Keratinocyte (primary cell): ENCODE measurements at regions not wholly inside any gene's neighbourhood (a gene's known extent, or its start where the extent isn't known, plus 50 kb on each side); places are given as distances from the start of the nearest gene placed in this dataset.

Experiments used
- DNase-seq: peaks from one replicate; pipeline ENCODE4 v3.0.0-alpha.2; 2011; ENCODE audit warnings: low read depth, missing footprints, low spot score
- FAIRE-seq: peaks from 2 replicates; lab custom pipeline; 2011; peaks lifted over from hg19 to GRCh38; lab: Jason Lieb, UNC
- H2AFZ ChIP-seq: 2 replicates; pipeline ENCODE4 v1.6.0; 2012; ENCODE audit warnings: low read length, control low read depth, inconsistent platforms; ENCODE audit not compliant: control insufficient read depth
- H3K27ac ChIP-seq: 2 replicates; pipeline ENCODE4 v1.5.1; 2011; ENCODE audit warnings: low read length; ENCODE audit not compliant: control insufficient read depth, insufficient read depth
- H3K27me3 ChIP-seq: 3 replicates; pipeline ENCODE4 v1.6.0; 2011; ENCODE audit warnings: low read length; ENCODE audit not compliant: control insufficient read depth, insufficient read depth; ENCODE audit errors: extremely low read depth
- H3K36me3 ChIP-seq, 2 experiments: 2 replicates in 1 of 2; 3 replicates in 1 of 2; pipeline ENCODE4 v1.5.1; 2011; ENCODE audit warnings: low read length in 2 of 2, mild to moderate bottlenecking in 1 of 2; ENCODE audit not compliant: control insufficient read depth in 2 of 2, insufficient read depth in 2 of 2; ENCODE audit errors: extremely low read depth in 1 of 2
- H3K4me1 ChIP-seq: 3 replicates; pipeline ENCODE4 v1.5.1; 2011; ENCODE audit warnings: low read length; ENCODE audit not compliant: control insufficient read depth, insufficient read depth; ENCODE audit errors: extremely low read depth
- H3K4me2 ChIP-seq: 3 replicates; pipeline ENCODE4 v1.6.0; 2011; ENCODE audit warnings: low read depth, low read length; ENCODE audit not compliant: control insufficient read depth, insufficient read depth; ENCODE audit errors: extremely low read depth
- H3K4me3 ChIP-seq, 3 experiments: fragments of 200-600 bp in 1 of 3; sonication (generic) in 1 of 3; 2 replicates in 2 of 3; 3 replicates in 1 of 3; pipeline ENCODE4 v1.5.1; 2011 to 2016; ENCODE audit warnings: low read length in 3 of 3, mild to moderate bottlenecking in 3 of 3, control low read depth in 2 of 3, inconsistent platforms in 1 of 3, low read depth in 1 of 3, mixed read lengths in 1 of 3, mixed run types in 1 of 3, moderate library complexity in 1 of 3; ENCODE audit not compliant: control insufficient read depth in 2 of 3, insufficient read depth in 2 of 3; ENCODE audit errors: extremely low read depth in 1 of 3
- H3K79me2 ChIP-seq: 2 replicates; pipeline ENCODE4 v1.6.0; 2012; ENCODE audit warnings: low read length; ENCODE audit not compliant: control insufficient read depth, insufficient read depth
- H3K9ac ChIP-seq: 3 replicates; pipeline ENCODE4 v1.6.0; 2011; ENCODE audit warnings: low read length; ENCODE audit not compliant: control insufficient read depth, insufficient read depth; ENCODE audit errors: extremely low read depth
- H3K9me1 ChIP-seq: 3 replicates; pipeline ENCODE4 v1.6.0; 2011; ENCODE audit warnings: low read length; ENCODE audit not compliant: control insufficient read depth, insufficient read depth; ENCODE audit errors: extremely low read depth
- H3K9me3 ChIP-seq: 2 replicates; pipeline ENCODE4 v1.5.1; 2012; ENCODE audit warnings: low read depth, low read length; ENCODE audit not compliant: control insufficient read depth
- H4K20me1 ChIP-seq: 3 replicates; pipeline ENCODE4 v1.6.0; 2011; ENCODE audit warnings: low read length; ENCODE audit not compliant: control insufficient read depth, insufficient read depth; ENCODE audit errors: extremely low read depth
- EZH2 ChIP-seq: IDR thresholded peaks from one replicate; pipeline ENCODE4 v1.6.1; 2012; ENCODE audit warnings: inconsistent platforms, mild to moderate bottlenecking, low read length, moderate library complexity
- dilution Hi-C: fragments of 300-500 bp; cut with MboI; formaldehyde crosslinking; loops from one replicate; pipeline ENCODE4 v1.7.0; 2020; ENCODE audit warnings: low sequenced_read_pairs; ENCODE audit not compliant: extremely low pct_ligation_motif_present
- TF ChIP-seq, protein P1 (sequence below), 3 experiments: IDR thresholded peaks in 1 of 3; conservative IDR thresholded peaks in 1 of 3; optimal IDR thresholded peaks in 1 of 3; 2 replicates in 2 of 3; 3 replicates in 1 of 3; pipeline versions ENCODE3 to v1.5.1; 2011; ENCODE audit warnings: low read length in 3 of 3, mild to moderate bottlenecking in 3 of 3, moderate library complexity in 2 of 3, control low read depth in 1 of 3, inconsistent platforms in 1 of 3; ENCODE audit not compliant: insufficient read depth in 2 of 3; ENCODE audit errors: extremely low read depth in 1 of 3

DNA sequence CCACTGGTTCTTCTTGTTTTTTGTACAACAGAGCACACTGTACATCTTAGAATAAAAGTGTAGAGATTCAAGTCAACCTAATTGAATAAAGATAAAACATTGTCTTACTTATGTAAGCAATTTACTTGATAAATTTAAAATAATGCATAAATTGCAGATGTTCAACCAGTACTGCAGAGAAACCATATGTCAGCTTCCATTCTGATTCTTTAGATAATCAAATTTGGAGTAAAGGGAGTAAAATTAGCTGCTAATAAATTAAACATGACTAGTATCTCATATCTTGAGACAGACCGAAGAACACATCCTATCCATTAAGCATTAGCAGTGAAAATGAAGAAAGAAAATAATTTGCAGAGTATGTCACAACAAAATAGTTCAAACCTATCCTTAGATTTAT, 261.2 kb downstream of the GASK1B start:
- Histone ChIP-seq H3K4me2 (no peak overlapping the region), H3K4me3 (no peak overlapping the region), H3K27me3 (no peaks in the 10 kb centered on the region), H3K79me2 (no peaks in the 10 kb centered on the region), H3K9ac (no peak overlapping the region), H3K9me3 (no peaks in the 10 kb centered on the region), H2AFZ (no peak overlapping the region), H3K9me1 (no peaks in the 10 kb centered on the region), H3K27ac (no peak overlapping the region), H4K20me1 (no peaks in the 10 kb centered on the region), H3K36me3 (no peaks in the 10 kb centered on the region), H3K4me1 (no peaks in the 10 kb centered on the region)
- DNase-seq = no peak
- dilution Hi-C loops = no loop called here
- TF ChIP-seq, protein P1, sequence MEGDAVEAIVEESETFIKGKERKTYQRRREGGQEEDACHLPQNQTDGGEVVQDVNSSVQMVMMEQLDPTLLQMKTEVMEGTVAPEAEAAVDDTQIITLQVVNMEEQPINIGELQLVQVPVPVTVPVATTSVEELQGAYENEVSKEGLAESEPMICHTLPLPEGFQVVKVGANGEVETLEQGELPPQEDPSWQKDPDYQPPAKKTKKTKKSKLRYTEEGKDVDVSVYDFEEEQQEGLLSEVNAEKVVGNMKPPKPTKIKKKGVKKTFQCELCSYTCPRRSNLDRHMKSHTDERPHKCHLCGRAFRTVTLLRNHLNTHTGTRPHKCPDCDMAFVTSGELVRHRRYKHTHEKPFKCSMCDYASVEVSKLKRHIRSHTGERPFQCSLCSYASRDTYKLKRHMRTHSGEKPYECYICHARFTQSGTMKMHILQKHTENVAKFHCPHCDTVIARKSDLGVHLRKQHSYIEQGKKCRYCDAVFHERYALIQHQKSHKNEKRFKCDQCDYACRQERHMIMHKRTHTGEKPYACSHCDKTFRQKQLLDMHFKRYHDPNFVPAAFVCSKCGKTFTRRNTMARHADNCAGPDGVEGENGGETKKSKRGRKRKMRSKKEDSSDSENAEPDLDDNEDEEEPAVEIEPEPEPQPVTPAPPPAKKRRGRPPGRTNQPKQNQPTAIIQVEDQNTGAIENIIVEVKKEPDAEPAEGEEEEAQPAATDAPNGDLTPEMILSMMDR (optimal IDR thresholded peaks at IDR 0.05 in 1 of 3, IDR thresholded peaks at IDR 0.05 in 1 of 3, conservative IDR thresholded peaks at IDR 0.05 in 1 of 3; ENCODE audit: extremely low read depth in 1 of 3, insufficient read depth in 2 of 3, low read length in 3 of 3) = no peak
- TF ChIP-seq EZH2 = no peak
- no peak for FAIRE-seq

DNA sequence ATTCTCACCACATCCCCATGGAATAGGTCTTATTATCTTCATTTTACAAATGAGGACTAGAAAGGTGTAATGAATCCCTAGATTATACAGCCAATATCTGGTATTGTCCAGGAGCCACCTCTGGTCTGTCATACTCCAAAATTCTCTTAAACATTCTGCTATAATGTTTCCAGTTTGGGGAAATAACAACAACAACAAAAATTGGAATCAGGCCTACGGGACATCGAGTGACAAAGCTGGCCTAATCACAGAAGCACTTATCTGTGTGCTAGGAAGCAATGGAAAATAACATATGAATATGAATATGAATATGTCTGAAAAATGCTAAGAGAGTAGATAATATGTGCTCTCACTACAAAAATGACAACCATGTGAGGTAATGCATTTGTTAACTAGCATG, 264.1 kb downstream of the GASK1B start:
- dilution Hi-C loops = no loop called here
- Histone ChIP-seq H3K79me2 (no peaks in the 10 kb centered on the region), H2AFZ (no peak overlapping the region), H4K20me1 (no peaks in the 10 kb centered on the region), H3K4me1 (no peaks in the 10 kb centered on the region), H3K9ac (no peak overlapping the region), H3K9me3 (no peaks in the 10 kb centered on the region), H3K36me3 (no peaks in the 10 kb centered on the region), H3K27ac (no peak overlapping the region), H3K4me2 (no peak overlapping the region), H3K9me1 (no peaks in the 10 kb centered on the region), H3K4me3 (no peak overlapping the region), H3K27me3 (no peaks in the 10 kb centered on the region)
- FAIRE-seq = no peak
- no peak for DNase-seq
- TF ChIP-seq, protein P1 (optimal IDR thresholded peaks at IDR 0.05 in 1 of 3, IDR thresholded peaks at IDR 0.05 in 1 of 3, conservative IDR thresholded peaks at IDR 0.05 in 1 of 3; ENCODE audit: extremely low read depth in 1 of 3, insufficient read depth in 2 of 3, low read length in 3 of 3) = no peak
- TF ChIP-seq EZH2 = no peak
